ENCODE measurements at regions not wholly inside any gene's neighbourhood (a gene's known extent, or its start where the extent isn't known, plus 50 kb on each side); places are given as distances from the start of the nearest gene placed in this dataset.

DNA sequence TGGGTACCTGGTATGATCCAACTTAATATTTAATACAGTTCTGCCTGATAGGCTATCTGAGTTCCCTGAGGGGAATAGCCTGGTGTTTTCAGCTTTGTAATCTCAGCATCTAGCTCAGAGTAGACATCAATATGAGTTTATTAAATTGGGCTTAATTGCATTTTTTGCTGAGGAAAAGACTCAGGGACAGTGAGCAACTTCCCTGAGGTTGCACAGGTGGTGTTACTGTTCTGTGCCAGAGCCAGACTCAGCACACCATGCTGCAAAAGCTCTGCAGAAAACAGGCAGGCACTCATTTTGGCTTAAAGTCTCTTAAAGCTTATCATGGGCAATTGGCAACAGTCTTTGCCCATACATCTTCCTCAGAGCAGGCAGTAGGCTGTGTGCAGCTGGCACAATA is 90.5 kb upstream of the JUN start:
- ChIA-PET CTCF (no interaction called here), POLR2A (ENCODE audit: low non-redundant PET) (no interaction called here)
- no peak for DNase-seq (ENCODE audit: low spot score)
- H3K27ac ChIP-seq (ENCODE audit: low read depth, low read length, poor library complexity, severe bottlenecking) = no peak overlapping the region
- H3K4me3 ChIP-seq (ENCODE audit: low read depth, low read length, poor library complexity, severe bottlenecking) = no peak overlapping the region
- H3K36me3 ChIP-seq (ENCODE audit: insufficient read depth, low read length, poor library complexity, severe bottlenecking) = no peaks in the 10 kb centered on the region
- intact Hi-C loops (cut with micrococcal nuclease; ENCODE audit: unreplicated experiment) = no loop called here
- no peaks in the 10 kb centered on the region for H3K27me3 ChIP-seq (replicated peaks; ENCODE audit: insufficient read depth, low read depth, low read length, poor library complexity)
- TF ChIP-seq, protein P1, sequence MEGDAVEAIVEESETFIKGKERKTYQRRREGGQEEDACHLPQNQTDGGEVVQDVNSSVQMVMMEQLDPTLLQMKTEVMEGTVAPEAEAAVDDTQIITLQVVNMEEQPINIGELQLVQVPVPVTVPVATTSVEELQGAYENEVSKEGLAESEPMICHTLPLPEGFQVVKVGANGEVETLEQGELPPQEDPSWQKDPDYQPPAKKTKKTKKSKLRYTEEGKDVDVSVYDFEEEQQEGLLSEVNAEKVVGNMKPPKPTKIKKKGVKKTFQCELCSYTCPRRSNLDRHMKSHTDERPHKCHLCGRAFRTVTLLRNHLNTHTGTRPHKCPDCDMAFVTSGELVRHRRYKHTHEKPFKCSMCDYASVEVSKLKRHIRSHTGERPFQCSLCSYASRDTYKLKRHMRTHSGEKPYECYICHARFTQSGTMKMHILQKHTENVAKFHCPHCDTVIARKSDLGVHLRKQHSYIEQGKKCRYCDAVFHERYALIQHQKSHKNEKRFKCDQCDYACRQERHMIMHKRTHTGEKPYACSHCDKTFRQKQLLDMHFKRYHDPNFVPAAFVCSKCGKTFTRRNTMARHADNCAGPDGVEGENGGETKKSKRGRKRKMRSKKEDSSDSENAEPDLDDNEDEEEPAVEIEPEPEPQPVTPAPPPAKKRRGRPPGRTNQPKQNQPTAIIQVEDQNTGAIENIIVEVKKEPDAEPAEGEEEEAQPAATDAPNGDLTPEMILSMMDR (conservative IDR thresholded peaks at IDR 0.05; ENCODE audit: low read depth, low read length) = no peak
- no peak for TF ChIP-seq EZH2 (IDR thresholded peaks at IDR 0.05; ENCODE audit: borderline replicate concordance, low read depth, low read length, poor library complexity, severe bottlenecking)
- no peaks in the 10 kb centered on the region for H3K9me3 ChIP-seq (ENCODE audit: low read depth, low read length, poor library complexity, severe bottlenecking)
- BruUV-seq (replicated peaks) = no TSS peak
- no peaks in the 10 kb centered on the region for H3K4me1 ChIP-seq (ENCODE audit: insufficient read depth, low read length, poor library complexity, severe bottlenecking)

DNA sequence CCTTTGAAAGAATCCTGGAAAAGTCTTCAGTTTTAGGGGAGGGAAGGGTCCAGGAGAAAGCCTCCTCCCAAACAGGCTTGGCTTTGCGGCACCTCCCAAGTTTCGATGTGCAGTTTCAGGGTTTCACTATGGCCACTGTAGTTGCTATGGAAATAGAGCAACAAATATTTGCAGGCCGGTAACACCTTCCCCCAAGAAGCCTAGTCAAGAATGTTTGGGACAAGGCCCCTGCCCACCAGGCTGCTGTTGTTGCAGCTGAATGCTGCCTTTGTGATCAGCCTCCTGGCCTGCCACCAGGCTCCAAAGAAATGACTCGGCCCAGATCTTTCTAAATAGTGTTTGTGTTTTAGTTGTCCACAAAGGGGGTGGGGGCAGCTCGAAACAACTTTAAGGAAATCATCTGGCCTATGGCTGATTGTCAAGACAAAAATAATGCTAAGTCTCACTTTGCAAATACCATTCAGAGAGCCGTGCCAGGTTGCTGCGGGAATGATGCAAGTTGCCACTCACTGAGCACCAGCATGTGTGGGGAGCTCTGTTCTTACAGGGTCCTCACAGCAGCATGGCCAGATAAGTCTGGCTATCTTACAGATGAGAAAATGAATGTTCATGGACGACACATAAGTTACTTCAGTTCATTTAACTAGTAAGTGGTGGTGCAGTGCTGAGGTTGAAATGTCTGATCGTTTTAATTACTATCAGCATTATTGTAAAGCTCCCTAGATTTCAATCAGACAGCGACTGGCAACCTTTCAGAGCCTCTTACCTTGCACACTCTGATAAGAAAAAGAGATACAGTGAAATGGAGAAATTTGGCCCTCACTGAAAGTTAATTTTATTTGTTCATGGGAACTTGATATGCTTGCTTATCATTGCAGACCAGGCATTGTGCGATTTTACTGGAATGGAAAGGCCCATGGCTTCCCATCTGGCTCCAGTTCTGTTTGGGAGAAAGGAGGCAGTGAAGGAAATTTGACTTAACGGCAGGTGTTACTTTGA is 91.2 kb upstream of the JUN start:
- H3K36me3 ChIP-seq (ENCODE audit: insufficient read depth, low read length, poor library complexity, severe bottlenecking) = no peaks in the 10 kb centered on the region
- no peak overlapping the region for H3K27ac ChIP-seq (ENCODE audit: low read depth, low read length, poor library complexity, severe bottlenecking)
- no peak for TF ChIP-seq EZH2 (IDR thresholded peaks at IDR 0.05; ENCODE audit: borderline replicate concordance, low read depth, low read length, poor library complexity, severe bottlenecking)
- TF ChIP-seq, protein P1 (conservative IDR thresholded peaks at IDR 0.05; ENCODE audit: low read depth, low read length) = no peak
- no TSS peak for BruUV-seq (replicated peaks)
- no peak overlapping the region for H3K4me3 ChIP-seq (ENCODE audit: low read depth, low read length, poor library complexity, severe bottlenecking)
- no peak for DNase-seq (ENCODE audit: low spot score)
- no peaks in the 10 kb centered on the region for H3K27me3 ChIP-seq (replicated peaks; ENCODE audit: insufficient read depth, low read depth, low read length, poor library complexity)
- intact Hi-C loops (cut with micrococcal nuclease; ENCODE audit: unreplicated experiment) = no loop called here
- POLR2A ChIA-PET (ENCODE audit: low non-redundant PET) = no interaction called here
- H3K9me3 ChIP-seq (ENCODE audit: low read depth, low read length, poor library complexity, severe bottlenecking) = no peaks in the 10 kb centered on the region
- H3K4me1 ChIP-seq (ENCODE audit: insufficient read depth, low read length, poor library complexity, severe bottlenecking) = no peaks in the 10 kb centered on the region
- CTCF ChIA-PET = no interaction called here

DNA sequence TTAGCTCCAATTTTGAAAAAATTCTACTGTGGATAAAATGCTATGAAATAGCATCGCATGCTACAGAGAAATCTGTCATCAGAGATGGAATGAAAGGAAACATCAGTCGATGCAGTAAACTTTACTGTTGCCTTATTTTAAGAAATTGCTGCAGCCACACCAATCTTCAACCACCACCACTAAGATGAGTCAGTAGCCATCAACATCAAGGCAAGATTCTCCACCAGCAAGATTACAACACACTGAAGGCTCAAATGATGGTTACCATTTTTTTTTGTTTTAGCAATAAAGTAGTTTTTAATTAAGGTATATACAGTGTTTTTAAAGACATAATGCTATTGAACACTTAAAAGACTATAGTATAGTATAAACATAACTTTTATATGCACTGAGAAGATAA is 95.6 kb upstream of the JUN start:
- no TSS peak for BruUV-seq (replicated peaks)
- H3K4me1 ChIP-seq (ENCODE audit: insufficient read depth, low read length, poor library complexity, severe bottlenecking) = peaks cover 16% of the 10 kb centered on the region
- no peak overlapping the region for H3K27ac ChIP-seq (ENCODE audit: low read depth, low read length, poor library complexity, severe bottlenecking)
- intact Hi-C loops (cut with micrococcal nuclease; ENCODE audit: unreplicated experiment) = no loop called here
- CTCF ChIA-PET = no interaction called here
- TF ChIP-seq EZH2 (IDR thresholded peaks at IDR 0.05; ENCODE audit: borderline replicate concordance, low read depth, low read length, poor library complexity, severe bottlenecking) = no peak
- TF ChIP-seq, protein P1 (conservative IDR thresholded peaks at IDR 0.05; ENCODE audit: low read depth, low read length) = no peak
- no peaks in the 10 kb centered on the region for H3K9me3 ChIP-seq (ENCODE audit: low read depth, low read length, poor library complexity, severe bottlenecking)
- DNase-seq (ENCODE audit: low spot score) = no peak
- H3K4me3 ChIP-seq (ENCODE audit: low read depth, low read length, poor library complexity, severe bottlenecking) = no peak overlapping the region
- POLR2A ChIA-PET (ENCODE audit: low non-redundant PET) = no interaction called here
- H3K36me3 ChIP-seq (ENCODE audit: insufficient read depth, low read length, poor library complexity, severe bottlenecking) = no peaks in the 10 kb centered on the region
- H3K27me3 ChIP-seq (replicated peaks; ENCODE audit: insufficient read depth, low read depth, low read length, poor library complexity) = no peaks in the 10 kb centered on the region

Data from A673 (cell line).